Stomach (tissue), 4 donors: ENCODE measurements at regions not wholly inside any gene's neighbourhood (a gene's known extent, or its start where the extent isn't known, plus 50 kb on each side); places are given as distances from the start of the nearest gene placed in this dataset.

Experiments used
- CTCF ChIP-seq, 7 experiments: fragments of 450-650 bp in 4 of 7; fragments of 200-600 bp in 3 of 7; sonication (generic) in 3 of 7; IDR thresholded peaks; one replicate each; pipeline ENCODE4 v1.5.1; 2016 to 2019; ENCODE audit warnings: antibody characterized with exemption in 7 of 7, control low read depth in 2 of 7, mild to moderate bottlenecking in 1 of 7
- POLR2A ChIP-seq, 4 donors: fragments of 450-650 bp; IDR thresholded peaks; one replicate each; pipeline ENCODE4 v1.6.1; 2016; ENCODE audit warnings: antibody characterized with exemption in 4 of 4, control low read depth in 2 of 4, mild to moderate bottlenecking in 1 of 4, moderate library complexity in 1 of 4

GRCh38 chr3:157683668-157684067 is 180.5 kb upstream of the VEPH1 start:
- no peak for TF ChIP-seq POLR2A (IDR thresholded peaks at IDR 0.05)
- TF ChIP-seq CTCF (IDR thresholded peaks at IDR 0.05), result no peak
